Natural killer cell (primary cell): ENCODE measurements at regions not wholly inside any gene's neighbourhood (a gene's known extent, or its start where the extent isn't known, plus 50 kb on each side); places are given as distances from the start of the nearest gene placed in this dataset.

Experiments
- ATAC-seq, 3 donors: fragments of 150-1000 bp in 2 of 3; fragments of 200-7000 bp in 1 of 3; cut with Tn5 transposase; 1 replicate in 1 of 3; 2 replicates in 2 of 3; pipeline ENCODE4 v1.10.0; 2021; ENCODE audit warnings: mild to moderate bottlenecking in 2 of 3, moderate library complexity in 2 of 3
- DNase-seq, 2 donors: peaks; one replicate each; pipeline versions ENCODE4 v3.0.0 to v3.0.0-alpha.2; 2013 to 2021; ENCODE audit warnings: mixed read lengths in 1 of 2
- H3K27ac ChIP-seq: one replicate; pipeline ENCODE4 v1.5.1; 2013; ENCODE audit warnings: mild to moderate bottlenecking, low read length
- H3K27me3 ChIP-seq: one replicate; pipeline ENCODE4 v1.6.1; 2013; ENCODE audit warnings: low read length; ENCODE audit not compliant: control insufficient read depth, insufficient read depth
- H3K36me3 ChIP-seq: one replicate; pipeline ENCODE4 v1.6.1; 2013; ENCODE audit warnings: low read length; ENCODE audit not compliant: control insufficient read depth, insufficient read depth
- H3K4me1 ChIP-seq: one replicate; pipeline ENCODE4 v1.6.1; 2013; ENCODE audit warnings: low read length; ENCODE audit not compliant: control insufficient read depth, insufficient read depth
- H3K4me3 ChIP-seq: one replicate; pipeline ENCODE4 v1.5.1; 2013; ENCODE audit warnings: low read length
- H3K9me3 ChIP-seq: one replicate; pipeline ENCODE4 v1.6.1; 2013; ENCODE audit warnings: low read length; ENCODE audit not compliant: control insufficient read depth, insufficient read depth
- H3K27ac Mint-ChIP-seq, 2 donors: one replicate each; pipeline ENCODE4 v1.8.0; 2022; ENCODE audit warnings: mild to moderate bottlenecking in 2 of 2, mixed read lengths in 2 of 2, moderate library complexity in 1 of 2
- H3K27me3 Mint-ChIP-seq, 2 donors: one replicate each; pipeline ENCODE4 v1.8.0; 2022; ENCODE audit warnings: low read depth in 2 of 2, mixed read lengths in 2 of 2
- H3K36me3 Mint-ChIP-seq: one replicate; pipeline ENCODE4 v1.8.0; 2022; ENCODE audit warnings: mixed read lengths
- H3K4me1 Mint-ChIP-seq, 2 donors: one replicate each; pipeline ENCODE4 v1.8.0; 2022; ENCODE audit warnings: mixed read lengths in 2 of 2
- H3K4me3 Mint-ChIP-seq: one replicate; pipeline ENCODE4 v1.8.0; 2022; ENCODE audit warnings: mild to moderate bottlenecking, moderate library complexity, mixed read lengths
- H3K9me3 Mint-ChIP-seq, 2 donors: one replicate each; pipeline ENCODE4 v1.8.0; 2022; ENCODE audit warnings: mixed read lengths in 2 of 2
- WGBS: methylation state at CpG from one replicate; pipeline ENCODE4 v1.1.7; 2013; ENCODE audit warnings: missing lambda C conversion rate; ENCODE audit not compliant: insufficient coverage; 5-methylcytosine and 5-hydroxymethylcytosine counted together
- intact Hi-C: fragments of 100-400 bp; cut with micrococcal nuclease; formaldehyde crosslinking; loops from one replicate; pipeline ENCODE4 v1.14.2; 2022
- TF ChIP-seq, protein P1 (sequence below): fragments of 200-600 bp; IDR thresholded peaks from one replicate; pipeline ENCODE4 v1.8.0; 2022; ENCODE audit warnings: antibody characterized with exemption

DNA sequence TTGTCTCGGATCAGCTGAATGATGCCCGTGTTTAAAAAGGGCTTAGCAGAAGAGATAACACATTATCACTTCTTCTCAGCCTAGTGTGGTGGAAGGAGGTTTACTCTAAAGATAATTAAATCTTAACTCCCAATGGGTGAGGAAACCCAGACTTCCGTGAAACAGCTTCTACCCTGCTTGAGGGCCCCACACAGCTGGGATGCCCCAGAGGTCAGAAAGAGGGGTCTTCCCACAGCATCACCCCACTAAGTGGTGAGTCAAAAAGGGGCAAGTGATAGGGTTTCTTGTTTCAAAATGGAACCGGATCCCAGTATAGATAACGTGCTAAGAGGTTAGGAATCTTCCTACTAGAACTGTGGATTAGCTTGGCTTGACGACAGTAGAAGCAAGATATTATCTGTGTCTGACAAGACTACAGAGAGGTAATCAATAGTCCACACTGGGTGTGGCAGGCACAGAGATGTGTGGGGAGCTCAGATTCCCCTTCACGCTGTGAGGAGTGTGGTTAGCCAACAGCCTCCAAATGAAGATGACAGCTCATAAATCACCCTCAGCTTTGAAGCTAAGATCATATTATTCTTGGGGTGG is 129.6 kb upstream of the COPS8 start:
- intact Hi-C loops: no loop called here
- Histone ChIP-seq H3K36me3 (no peaks in the 10 kb centered on the region), H3K27me3 (no peaks in the 10 kb centered on the region), H3K27ac (no peak overlapping the region), H3K9me3 (no peaks in the 10 kb centered on the region), H3K4me3 (no peak overlapping the region), H3K4me1 (no peaks in the 10 kb centered on the region)
- WGBS: 59% methylated on average over 6 of the region's 7 CpGs
- H3K9me3 Mint-ChIP-seq: no peaks in the 10 kb centered on the region
- TF ChIP-seq, protein P1, sequence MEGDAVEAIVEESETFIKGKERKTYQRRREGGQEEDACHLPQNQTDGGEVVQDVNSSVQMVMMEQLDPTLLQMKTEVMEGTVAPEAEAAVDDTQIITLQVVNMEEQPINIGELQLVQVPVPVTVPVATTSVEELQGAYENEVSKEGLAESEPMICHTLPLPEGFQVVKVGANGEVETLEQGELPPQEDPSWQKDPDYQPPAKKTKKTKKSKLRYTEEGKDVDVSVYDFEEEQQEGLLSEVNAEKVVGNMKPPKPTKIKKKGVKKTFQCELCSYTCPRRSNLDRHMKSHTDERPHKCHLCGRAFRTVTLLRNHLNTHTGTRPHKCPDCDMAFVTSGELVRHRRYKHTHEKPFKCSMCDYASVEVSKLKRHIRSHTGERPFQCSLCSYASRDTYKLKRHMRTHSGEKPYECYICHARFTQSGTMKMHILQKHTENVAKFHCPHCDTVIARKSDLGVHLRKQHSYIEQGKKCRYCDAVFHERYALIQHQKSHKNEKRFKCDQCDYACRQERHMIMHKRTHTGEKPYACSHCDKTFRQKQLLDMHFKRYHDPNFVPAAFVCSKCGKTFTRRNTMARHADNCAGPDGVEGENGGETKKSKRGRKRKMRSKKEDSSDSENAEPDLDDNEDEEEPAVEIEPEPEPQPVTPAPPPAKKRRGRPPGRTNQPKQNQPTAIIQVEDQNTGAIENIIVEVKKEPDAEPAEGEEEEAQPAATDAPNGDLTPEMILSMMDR: no peak
- no peaks in the 10 kb centered on the region for H3K4me1 Mint-ChIP-seq
- DNase-seq (peak in 1 of 2 donors; percentile 18), ATAC-seq (no peak)
- peaks cover 15 to 38% of the 10 kb centered on the region in 2 donors for H3K27me3 Mint-ChIP-seq
- H3K4me3 Mint-ChIP-seq: no peak overlapping the region
- no peak overlapping the region for H3K27ac Mint-ChIP-seq
- H3K36me3 Mint-ChIP-seq: no peaks in the 10 kb centered on the region

DNA sequence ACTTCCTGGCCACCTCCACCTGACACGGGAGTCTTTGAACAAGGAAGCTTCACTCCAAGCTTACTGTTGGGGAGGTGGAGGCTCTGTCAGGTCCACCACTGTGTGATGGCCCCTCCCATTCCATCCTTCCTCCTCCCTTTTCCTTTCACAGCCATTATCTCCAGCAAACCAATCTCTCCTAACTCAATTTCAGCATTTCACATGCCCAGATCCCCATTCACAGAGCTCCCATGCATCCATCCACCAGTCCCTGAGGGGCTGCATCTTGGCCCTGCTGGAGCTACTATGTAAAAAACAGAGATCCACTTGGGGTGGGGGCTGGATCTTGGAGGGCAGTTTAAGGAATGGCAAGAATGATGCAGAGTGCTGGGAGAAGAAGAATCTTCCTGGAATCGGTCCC is 129.0 kb upstream of the COPS8 start:
- no peak overlapping the region for H3K27ac Mint-ChIP-seq
- intact Hi-C loops: no loop called here
- Histone ChIP-seq H3K4me3 (no peak overlapping the region), H3K27ac (no peak overlapping the region), H3K36me3 (no peaks in the 10 kb centered on the region), H3K9me3 (no peaks in the 10 kb centered on the region), H3K27me3 (no peaks in the 10 kb centered on the region), H3K4me1 (no peaks in the 10 kb centered on the region)
- H3K4me3 Mint-ChIP-seq: no peak overlapping the region
- no peaks in the 10 kb centered on the region for H3K36me3 Mint-ChIP-seq
- no peaks in the 10 kb centered on the region for H3K9me3 Mint-ChIP-seq
- TF ChIP-seq, protein P1: no peak
- ATAC-seq (no peak), DNase-seq (no peak)
- H3K4me1 Mint-ChIP-seq: no peaks in the 10 kb centered on the region
- 0% methylated on average over 1 of the region's 2 CpGs for WGBS
- H3K27me3 Mint-ChIP-seq: peaks cover 15 to 34% of the 10 kb centered on the region in 2 donors

DNA sequence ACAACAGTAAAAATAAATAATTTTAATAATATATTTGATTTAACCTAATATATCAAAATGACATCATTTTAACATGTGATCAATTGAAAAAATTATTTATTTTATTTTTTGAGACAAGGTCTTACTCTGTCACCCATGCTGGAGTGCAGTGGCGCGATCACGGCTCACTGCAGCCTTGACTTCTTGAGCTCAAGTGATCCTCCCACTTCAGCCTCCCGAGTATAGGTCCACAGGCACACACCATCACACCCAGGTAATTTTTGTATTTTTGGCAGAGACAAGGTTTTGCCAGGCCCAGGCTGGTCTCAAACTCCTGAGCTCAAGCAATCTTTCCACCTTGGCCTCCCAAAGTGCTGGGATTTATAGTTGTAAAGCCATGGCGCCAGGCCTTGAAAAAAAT is 126.7 kb upstream of the COPS8 start:
- no peak for DNase-seq
- Mint-ChIP-seq H3K27ac (no peak overlapping the region), H3K27me3 (peaks cover 15 to 26% of the 10 kb centered on the region in 2 donors), H3K9me3 (no peaks in the 10 kb centered on the region), H3K36me3 (no peaks in the 10 kb centered on the region), H3K4me3 (no peak overlapping the region), H3K4me1 (no peaks in the 10 kb centered on the region)
- intact Hi-C loops: no loop called here
- no peak overlapping the region for H3K4me3 ChIP-seq
- WGBS: 98% methylated on average over 5 of the region's 5 CpGs
- no peaks in the 10 kb centered on the region for H3K4me1 ChIP-seq
- TF ChIP-seq, protein P1: no peak
- no peaks in the 10 kb centered on the region for H3K27me3 ChIP-seq
- ATAC-seq: no peak
- H3K9me3 ChIP-seq: no peaks in the 10 kb centered on the region
- no peaks in the 10 kb centered on the region for H3K36me3 ChIP-seq
- no peak overlapping the region for H3K27ac ChIP-seq

DNA sequence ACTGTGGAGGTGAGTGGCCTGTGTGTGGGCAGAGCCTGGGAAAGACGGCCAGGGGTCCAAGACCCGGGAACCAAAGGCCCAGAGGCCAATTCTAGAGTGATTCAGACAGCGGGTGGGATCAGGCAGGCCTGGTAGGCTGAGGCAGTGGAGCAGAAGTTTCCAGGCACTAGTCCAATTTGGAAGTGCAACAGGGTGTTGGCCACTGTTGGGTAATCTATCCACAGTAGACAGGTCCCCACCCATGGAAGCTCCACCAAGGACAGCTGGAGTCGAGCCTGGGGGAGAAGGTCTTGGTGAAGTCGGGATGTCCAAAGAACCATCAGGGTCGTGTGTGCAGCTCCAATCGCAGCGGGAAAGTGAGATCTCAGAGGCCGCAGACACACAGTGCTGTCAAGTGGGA is 125.8 kb upstream of the COPS8 start:
- Histone ChIP-seq H3K4me1 (no peaks in the 10 kb centered on the region), H3K4me3 (no peak overlapping the region), H3K36me3 (no peaks in the 10 kb centered on the region), H3K9me3 (no peaks in the 10 kb centered on the region), H3K27me3 (no peaks in the 10 kb centered on the region), H3K27ac (no peak overlapping the region)
- Mint-ChIP-seq H3K27me3 (peaks cover 10 to 17% of the 10 kb centered on the region in 2 donors), H3K4me3 (no peak overlapping the region), H3K9me3 (no peaks in the 10 kb centered on the region), H3K4me1 (no peaks in the 10 kb centered on the region), H3K27ac (no peak overlapping the region), H3K36me3 (no peaks in the 10 kb centered on the region)
- intact Hi-C loops: no loop called here
- ATAC-seq (no peak), DNase-seq (no peak)
- TF ChIP-seq, protein P1: no peak
- whole genome bisulfite sequencing: 90% methylated on average over 9 of the region's 9 CpGs
